B cell (primary cell): ENCODE measurements at regions not wholly inside any gene's neighbourhood (a gene's known extent, or its start where the extent isn't known, plus 50 kb on each side); places are given as distances from the start of the nearest gene placed in this dataset.

Source experiments
- ATAC-seq: fragments of 200-7000 bp; cut with Tn5 transposase; one replicate; pipeline ENCODE4 v1.10.0; 2021; ENCODE audit warnings: low read depth, mild to moderate bottlenecking, moderate number of reproducible peaks, moderate library complexity
- CTCF ChIA-PET: fragments of 350-600 bp; sonication (Branson Sonifier 250); formaldehyde crosslinking; loops from one replicate; lab custom pipeline; 2021; ENCODE audit warnings: antibody characterized with exemption, inconsistent platforms; lab: Charles Lee
- POLR2A ChIA-PET: fragments of 350-600 bp; sonication (Branson Sonifier 250); formaldehyde crosslinking; loops from one replicate; lab custom pipeline; 2021; ENCODE audit warnings: antibody characterized with exemption; lab: Charles Lee
- DNase-seq: peaks from one replicate; pipeline ENCODE4 v3.0.0; 2013
- H2AFZ ChIP-seq: 2 replicates; pipeline ENCODE4 v1.6.1; 2012; ENCODE audit warnings: mild to moderate bottlenecking, low read depth, low read length; ENCODE audit not compliant: insufficient read depth, poor library complexity, severe bottlenecking
- H3K27ac ChIP-seq, 2 donors: 1 replicate in 1 of 2; 2 replicates in 1 of 2; pipeline ENCODE4 v1.5.1; 2012 to 2013; ENCODE audit warnings: low read length in 2 of 2, mild to moderate bottlenecking in 2 of 2, moderate library complexity in 1 of 2
- H3K27me3 ChIP-seq, 4 experiments: fragments of 200-600 bp in 1 of 4; sonication (generic) in 1 of 4; replicated peaks in 1 of 4; 1 replicate in 2 of 4; 2 replicates in 2 of 4; pipeline versions ENCODE4 v1.6.1 to v1.7.0; 2013 to 2016; ENCODE audit warnings: low read length in 3 of 4, mild to moderate bottlenecking in 2 of 4, mixed read lengths in 1 of 4, moderate library complexity in 1 of 4; ENCODE audit not compliant: insufficient read depth in 4 of 4, control insufficient read depth in 3 of 4; ENCODE audit errors: control extremely low read depth in 1 of 4
- H3K36me3 ChIP-seq, 2 experiments: replicated peaks in 1 of 2; 1 replicate in 1 of 2; 2 replicates in 1 of 2; pipeline versions ENCODE4 v1.6.1 to v1.7.1; 2013; ENCODE audit warnings: low read length in 1 of 2; ENCODE audit not compliant: insufficient read depth in 2 of 2, control insufficient read depth in 1 of 2; ENCODE audit errors: control extremely low read depth in 1 of 2, extremely low read depth in 1 of 2
- H3K4me1 ChIP-seq, 2 donors: fragments of 200-600 bp in 1 of 2; sonication (generic) in 1 of 2; 1 replicate in 1 of 2; 2 replicates in 1 of 2; pipeline versions ENCODE4 v1.5.1 to v1.6.1; 2013 to 2017; ENCODE audit warnings: low read length in 2 of 2; ENCODE audit not compliant: control insufficient read depth in 2 of 2, insufficient read depth in 2 of 2
- H3K4me2 ChIP-seq: replicated peaks from 2 replicates; pipeline ENCODE3; 2012; ENCODE audit warnings: mild to moderate bottlenecking, low read depth, low read length; ENCODE audit not compliant: poor library complexity, severe bottlenecking
- H3K4me3 ChIP-seq, 5 experiments: fragments of 200-600 bp in 1 of 5; sonication (generic) in 1 of 5; 1 replicate in 3 of 5; 2 replicates in 2 of 5; pipeline versions ENCODE4 v1.5.1 to v1.7.0; 2011 to 2016; ENCODE audit warnings: low read length in 4 of 5, mild to moderate bottlenecking in 4 of 5, low read depth in 2 of 5, control low read depth in 1 of 5, moderate library complexity in 1 of 5; ENCODE audit not compliant: insufficient read depth in 1 of 5; ENCODE audit errors: control extremely low read depth in 1 of 5, extremely low read depth in 1 of 5
- H3K79me2 ChIP-seq: fragments of 200-600 bp; sonication (generic); one replicate; pipeline ENCODE4 v1.6.0; 2016; ENCODE audit warnings: low read length; ENCODE audit not compliant: control insufficient read depth, insufficient read depth
- H3K9ac ChIP-seq: fragments of 200-600 bp; sonication (generic); 2 replicates; pipeline ENCODE4 v1.6.1; 2017; ENCODE audit warnings: mild to moderate bottlenecking, low read length, moderate library complexity
- H3K9me3 ChIP-seq, 3 donors: one replicate each; pipeline versions ENCODE4 v1.6.1 to v1.7.1; 2013; ENCODE audit warnings: low read length in 2 of 3; ENCODE audit not compliant: control insufficient read depth in 2 of 3, insufficient read depth in 1 of 3; ENCODE audit errors: control extremely low read depth in 1 of 3
- H4K20me1 ChIP-seq: 2 replicates; pipeline ENCODE4 v1.6.0; 2012; ENCODE audit warnings: mild to moderate bottlenecking, low read length; ENCODE audit not compliant: insufficient read depth, control insufficient read depth, poor library complexity, severe bottlenecking
- H3K27ac Mint-ChIP-seq: one replicate; pipeline ENCODE4 v1.8.0; 2021; ENCODE audit warnings: mixed read lengths
- H3K27me3 Mint-ChIP-seq: one replicate; pipeline ENCODE4 v1.8.0; 2021; ENCODE audit warnings: mixed read lengths
- H3K4me1 Mint-ChIP-seq: one replicate; pipeline ENCODE4 v1.8.0; 2021; ENCODE audit warnings: mixed read lengths
- H3K4me3 Mint-ChIP-seq: one replicate; pipeline ENCODE4 v1.8.0; 2021; ENCODE audit warnings: mixed read lengths
- H3K9me3 Mint-ChIP-seq: one replicate; pipeline ENCODE4 v1.8.0; 2022; ENCODE audit warnings: mixed read lengths; ENCODE audit not compliant: insufficient read depth
- EZH2 ChIP-seq: IDR thresholded peaks from 2 replicates; pipeline ENCODE4 v1.6.1; 2012; ENCODE audit warnings: borderline replicate concordance, low read depth, mild to moderate bottlenecking, moderate library complexity, low read length; ENCODE audit not compliant: insufficient read depth, poor library complexity, severe bottlenecking
- WGBS: methylation state at CpG from one replicate; pipeline ENCODE4 v1.1.5; 2013; ENCODE audit warnings: missing lambda C conversion rate; ENCODE audit not compliant: insufficient coverage; 5-methylcytosine and 5-hydroxymethylcytosine counted together
- intact Hi-C: fragments of 100-400 bp; cut with micrococcal nuclease; formaldehyde crosslinking; loops from one replicate; pipeline ENCODE4 v1.10.0; 2022
- TF ChIP-seq, protein P1 (sequence below): fragments of 200-600 bp; IDR thresholded peaks from one replicate; pipeline ENCODE4 v1.8.0; 2022; ENCODE audit warnings: antibody characterized with exemption, mild to moderate bottlenecking

GRCh38 chr2:35174845-35175244 is 1180.7 kb upstream of the CRIM1 start:
- no peaks in the 10 kb centered on the region for H3K27me3 Mint-ChIP-seq
- intact Hi-C loops = no loop called here
- ChIA-PET POLR2A (no interaction called here), CTCF (no interaction called here)
- Histone ChIP-seq H3K27ac (no peak overlapping the region), H3K9ac (no peak overlapping the region), H3K9me3 (no peaks in the 10 kb centered on the region), H3K4me1 (no peaks in the 10 kb centered on the region), H3K36me3 (no peaks in the 10 kb centered on the region), H3K4me2 (no peak overlapping the region), H3K4me3 (no peak overlapping the region), H3K79me2 (no peaks in the 10 kb centered on the region), H4K20me1 (no peaks in the 10 kb centered on the region), H2AFZ (no peak overlapping the region), H3K27me3 (no peaks in the 10 kb centered on the region)
- H3K9me3 Mint-ChIP-seq = peaks cover 2% of the 10 kb centered on the region
- H3K27ac Mint-ChIP-seq = no peak overlapping the region
- H3K4me1 Mint-ChIP-seq = no peaks in the 10 kb centered on the region
- no CpG with 5 or more reads among the region's 7 CpGs for WGBS
- TF ChIP-seq, protein P1, sequence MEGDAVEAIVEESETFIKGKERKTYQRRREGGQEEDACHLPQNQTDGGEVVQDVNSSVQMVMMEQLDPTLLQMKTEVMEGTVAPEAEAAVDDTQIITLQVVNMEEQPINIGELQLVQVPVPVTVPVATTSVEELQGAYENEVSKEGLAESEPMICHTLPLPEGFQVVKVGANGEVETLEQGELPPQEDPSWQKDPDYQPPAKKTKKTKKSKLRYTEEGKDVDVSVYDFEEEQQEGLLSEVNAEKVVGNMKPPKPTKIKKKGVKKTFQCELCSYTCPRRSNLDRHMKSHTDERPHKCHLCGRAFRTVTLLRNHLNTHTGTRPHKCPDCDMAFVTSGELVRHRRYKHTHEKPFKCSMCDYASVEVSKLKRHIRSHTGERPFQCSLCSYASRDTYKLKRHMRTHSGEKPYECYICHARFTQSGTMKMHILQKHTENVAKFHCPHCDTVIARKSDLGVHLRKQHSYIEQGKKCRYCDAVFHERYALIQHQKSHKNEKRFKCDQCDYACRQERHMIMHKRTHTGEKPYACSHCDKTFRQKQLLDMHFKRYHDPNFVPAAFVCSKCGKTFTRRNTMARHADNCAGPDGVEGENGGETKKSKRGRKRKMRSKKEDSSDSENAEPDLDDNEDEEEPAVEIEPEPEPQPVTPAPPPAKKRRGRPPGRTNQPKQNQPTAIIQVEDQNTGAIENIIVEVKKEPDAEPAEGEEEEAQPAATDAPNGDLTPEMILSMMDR = no peak
- no peak for TF ChIP-seq EZH2
- no peak overlapping the region for H3K4me3 Mint-ChIP-seq
- DNase-seq = no peak
- ATAC-seq = no peak

- Histone ChIP-seq H3K4me2 (no peak overlapping the region), H3K27ac (no peak overlapping the region), H3K9me3 (no peaks in the 10 kb centered on the region), H3K79me2 (no peaks in the 10 kb centered on the region), H3K4me1 (no peaks in the 10 kb centered on the region), H3K9ac (no peak overlapping the region), H3K36me3 (no peaks in the 10 kb centered on the region), H3K4me3 (no peak overlapping the region), H2AFZ (no peak overlapping the region), H4K20me1 (no peaks in the 10 kb centered on the region), H3K27me3 (no peaks in the 10 kb centered on the region)
- no peaks in the 10 kb centered on the region for H3K27me3 Mint-ChIP-seq
- ATAC-seq (no peak), DNase-seq (no peak)
- CTCF ChIA-PET = no interaction called here
- H3K9me3 Mint-ChIP-seq = no peaks in the 10 kb centered on the region
- H3K4me1 Mint-ChIP-seq = no peaks in the 10 kb centered on the region
- 40% methylated on average over 1 of the region's 2 CpGs for WGBS
- H3K27ac Mint-ChIP-seq = no peak overlapping the region
- TF ChIP-seq, protein P1 = no peak
- no peak for TF ChIP-seq EZH2
- H3K4me3 Mint-ChIP-seq = no peak overlapping the region
- intact Hi-C loops = no loop called here
- POLR2A ChIA-PET = no interaction called here
Observed at GRCh38 chr2:35172687-35173086, 1182.9 kb upstream of the CRIM1 start.
